SK-N-DZ (cell line): ENCODE measurements at regions not wholly inside any gene's neighbourhood (a gene's known extent, or its start where the extent isn't known, plus 50 kb on each side); places are given as distances from the start of the nearest gene placed in this dataset.
"Not testable (repeated sequence)": the region's sequence is repeated elsewhere in the genome, so short reads cannot be mapped to it uniquely, and the experiment has no call there.

ENCODE experiments used
- DNase-seq: peaks from one replicate; pipeline ENCODE4 v3.0.0-alpha.2; 2015; ENCODE audit warnings: low spot score

DNA sequence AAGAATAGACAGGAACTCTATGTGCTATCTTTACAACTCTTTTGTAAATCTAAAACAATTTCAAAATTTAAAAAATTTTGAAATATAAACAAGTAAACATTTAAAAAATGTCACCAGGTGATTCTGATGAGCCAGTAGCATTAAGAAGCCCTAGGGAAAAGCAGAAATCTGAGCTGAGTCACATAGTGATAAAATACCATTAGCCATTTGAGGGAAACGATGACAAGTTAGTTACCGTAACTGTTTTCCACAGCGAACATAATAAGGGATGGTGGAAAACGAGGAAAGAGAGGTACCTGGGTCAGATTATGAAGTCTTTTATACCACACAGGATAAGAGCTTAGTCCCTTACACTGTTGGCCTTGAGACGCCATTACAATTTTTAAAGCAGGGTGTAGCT lies 55.5 kb downstream of the PRR15 start:
- no peak for DNase-seq

DNA sequence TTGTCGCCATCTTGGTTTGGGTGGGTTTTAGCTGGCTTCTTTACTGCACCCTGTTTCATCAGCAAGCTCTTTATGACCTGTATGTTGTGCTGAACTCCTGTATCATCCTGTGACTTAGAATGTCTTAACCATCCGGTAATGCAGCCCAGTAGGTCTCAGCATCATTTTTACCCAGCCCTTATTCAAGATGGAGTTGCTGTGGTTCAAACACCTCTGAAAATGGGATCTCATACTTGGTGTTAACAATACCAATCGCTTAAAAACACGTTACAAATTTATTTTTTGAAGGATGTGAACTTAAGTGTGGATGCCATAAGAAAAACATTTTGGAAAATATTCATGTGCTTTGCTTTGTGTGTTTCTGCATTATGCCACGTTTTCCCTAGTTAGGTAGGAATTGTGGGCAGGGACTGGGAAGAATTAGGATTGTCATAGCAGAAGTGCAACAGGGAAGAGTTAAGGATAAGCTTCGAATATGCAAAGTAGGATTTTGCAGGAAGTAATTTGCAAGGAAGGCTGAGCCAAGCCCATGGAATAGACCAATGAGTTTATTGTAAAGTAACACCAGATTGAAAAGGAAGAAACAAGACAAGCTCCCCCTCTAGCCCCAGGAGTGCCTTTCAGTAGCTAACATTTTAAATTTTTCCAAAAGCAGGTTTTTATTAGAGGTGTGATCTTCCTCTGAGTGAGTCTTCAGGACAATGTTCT lies 56.4 kb downstream of the PRR15 start:
- DNase-seq = no peak

DNA sequence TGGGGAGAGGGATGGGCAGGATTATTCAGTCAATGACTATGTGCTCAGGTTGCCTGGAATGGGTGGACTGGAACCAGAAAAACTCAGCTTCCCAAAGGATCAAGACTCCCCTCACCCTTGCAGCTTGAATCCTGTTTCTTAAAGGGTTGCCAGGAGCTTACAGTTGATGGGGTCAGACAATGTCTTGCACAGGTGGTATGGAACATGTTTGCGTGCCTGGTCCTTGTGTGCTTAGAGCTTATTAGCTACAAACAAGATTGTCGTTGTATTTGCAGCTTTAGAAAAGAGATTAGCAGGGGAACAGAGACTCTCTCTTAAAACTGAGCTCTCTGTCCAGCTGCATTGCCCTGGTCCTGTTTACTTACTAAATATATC lies 56.9 kb downstream of the PRR15 start:
- no peak for DNase-seq

DNA sequence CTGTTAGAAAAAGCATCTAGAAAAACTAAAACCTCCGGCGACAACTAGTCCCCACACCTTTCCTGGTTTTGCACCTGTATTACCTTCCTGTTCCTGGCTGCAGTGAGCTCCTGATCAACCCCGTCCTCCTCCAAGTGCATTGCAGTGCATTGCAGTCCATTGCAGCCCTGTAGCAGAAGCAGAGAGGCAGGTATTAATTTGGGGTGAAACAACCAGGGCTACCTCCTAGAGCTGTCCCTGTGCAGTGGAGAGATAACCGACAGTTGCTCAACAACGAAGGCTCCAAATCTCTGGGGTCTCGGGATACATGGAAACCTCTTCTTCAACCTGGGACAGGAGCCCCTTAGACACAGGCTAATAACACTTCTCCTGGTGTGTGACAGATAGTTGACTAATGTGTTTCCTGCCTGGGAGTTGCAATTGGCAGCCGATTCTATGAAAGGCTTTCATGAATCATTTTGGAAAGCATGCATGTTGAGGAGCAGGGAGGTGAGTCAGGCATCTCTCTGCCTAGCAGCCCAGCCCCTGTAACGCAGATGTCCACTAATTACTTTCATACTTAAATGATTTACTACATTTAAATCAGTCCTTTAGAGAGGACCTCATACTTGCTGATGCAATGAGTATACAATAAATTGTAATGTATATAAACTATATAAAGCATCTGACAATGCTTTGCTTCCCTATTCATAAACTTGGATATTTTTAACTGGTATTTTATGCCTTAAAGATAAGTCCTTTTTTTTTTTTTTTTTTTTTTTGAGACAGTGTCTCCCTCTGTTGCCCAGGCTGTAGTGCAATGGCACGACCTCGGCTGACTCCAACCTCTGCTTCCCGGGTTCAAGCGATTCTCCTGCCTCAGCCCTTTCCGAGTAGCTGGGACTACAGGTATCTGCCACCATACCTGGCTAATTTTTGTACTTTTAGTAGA lies 59.0 kb downstream of the PRR15 start:
- DNase-seq = peak; percentile 26

DNA sequence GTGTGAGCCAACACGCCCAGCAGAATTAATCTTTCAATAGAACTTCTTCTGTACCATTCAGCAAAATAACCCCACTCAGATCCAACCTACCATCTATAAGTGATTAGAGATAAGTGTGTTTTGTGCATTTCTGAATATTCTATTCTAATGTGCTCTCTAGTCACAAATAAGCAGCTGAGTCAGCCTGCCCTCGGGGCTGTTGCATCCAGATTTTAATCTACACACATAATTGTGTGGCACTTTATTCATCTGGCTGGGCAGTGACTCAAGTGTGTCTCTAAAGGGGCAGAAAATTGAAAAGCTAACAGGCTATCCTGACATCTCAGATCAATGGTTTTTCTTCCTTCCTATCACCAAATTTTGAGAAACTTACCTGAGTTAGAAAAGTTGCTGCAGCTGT lies 60.3 kb downstream of the PRR15 start:
- DNase-seq = no peak

DNA sequence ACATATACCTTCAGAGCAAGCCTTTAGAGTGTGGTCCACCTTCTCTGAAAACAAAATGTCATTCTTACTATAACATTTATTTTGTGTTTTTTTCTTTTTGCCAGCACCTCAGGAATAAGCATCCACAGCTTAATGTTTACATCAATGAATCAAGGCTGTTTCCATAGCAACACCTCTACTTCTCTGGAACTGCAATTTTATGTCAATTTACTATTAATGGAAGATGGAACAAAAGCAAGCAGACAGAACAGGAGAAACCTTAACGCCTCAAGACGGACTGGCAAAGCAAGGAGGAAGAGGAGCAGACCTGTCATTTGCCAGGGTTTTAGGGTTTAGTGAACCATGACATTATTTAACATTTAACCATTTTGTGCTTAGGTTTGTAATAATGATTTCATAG lies 63.1 kb downstream of the PRR15 start:
- DNase-seq = no peak

DNA sequence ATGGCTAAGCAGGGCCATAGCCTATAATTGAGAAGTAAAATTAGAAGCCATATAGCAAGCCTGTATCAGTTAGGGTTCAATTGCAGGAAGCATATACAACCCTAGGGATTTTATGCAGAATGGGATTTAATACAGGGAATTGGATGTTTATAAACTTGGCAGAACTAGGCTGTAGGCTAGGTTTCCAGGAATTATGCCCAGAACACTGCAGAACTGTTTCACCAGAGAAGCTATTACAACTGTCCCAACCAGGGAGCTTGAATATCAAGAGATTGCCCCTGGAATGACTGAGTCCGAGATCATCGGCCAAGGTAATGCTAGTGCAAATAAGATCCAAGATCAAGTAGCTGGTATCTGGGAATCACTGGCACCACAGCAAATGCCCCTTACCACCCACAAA lies 64.0 kb downstream of the PRR15 start:
- DNase-seq = no peak

DNA sequence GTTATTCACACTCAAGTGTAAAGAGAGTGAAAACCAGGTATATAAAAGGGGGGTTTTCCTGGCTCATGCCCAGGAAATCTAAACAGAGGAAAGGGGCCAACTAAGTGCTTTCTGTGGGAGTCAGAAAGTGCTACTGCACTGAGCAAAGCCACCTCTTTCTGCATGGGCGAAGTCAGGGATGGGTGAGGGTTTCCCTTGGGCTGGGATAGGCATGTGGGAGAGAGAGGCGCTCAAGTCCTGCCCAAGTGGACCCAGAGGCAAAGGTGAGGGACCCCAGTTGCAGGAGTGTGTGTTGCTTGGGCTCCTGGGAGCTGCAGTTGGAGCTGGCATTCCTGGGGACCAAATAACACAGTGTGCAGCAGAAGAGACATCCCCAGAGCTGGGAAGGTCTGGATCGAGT lies 65.9 kb downstream of the PRR15 start:
- DNase-seq = no peak

DNA sequence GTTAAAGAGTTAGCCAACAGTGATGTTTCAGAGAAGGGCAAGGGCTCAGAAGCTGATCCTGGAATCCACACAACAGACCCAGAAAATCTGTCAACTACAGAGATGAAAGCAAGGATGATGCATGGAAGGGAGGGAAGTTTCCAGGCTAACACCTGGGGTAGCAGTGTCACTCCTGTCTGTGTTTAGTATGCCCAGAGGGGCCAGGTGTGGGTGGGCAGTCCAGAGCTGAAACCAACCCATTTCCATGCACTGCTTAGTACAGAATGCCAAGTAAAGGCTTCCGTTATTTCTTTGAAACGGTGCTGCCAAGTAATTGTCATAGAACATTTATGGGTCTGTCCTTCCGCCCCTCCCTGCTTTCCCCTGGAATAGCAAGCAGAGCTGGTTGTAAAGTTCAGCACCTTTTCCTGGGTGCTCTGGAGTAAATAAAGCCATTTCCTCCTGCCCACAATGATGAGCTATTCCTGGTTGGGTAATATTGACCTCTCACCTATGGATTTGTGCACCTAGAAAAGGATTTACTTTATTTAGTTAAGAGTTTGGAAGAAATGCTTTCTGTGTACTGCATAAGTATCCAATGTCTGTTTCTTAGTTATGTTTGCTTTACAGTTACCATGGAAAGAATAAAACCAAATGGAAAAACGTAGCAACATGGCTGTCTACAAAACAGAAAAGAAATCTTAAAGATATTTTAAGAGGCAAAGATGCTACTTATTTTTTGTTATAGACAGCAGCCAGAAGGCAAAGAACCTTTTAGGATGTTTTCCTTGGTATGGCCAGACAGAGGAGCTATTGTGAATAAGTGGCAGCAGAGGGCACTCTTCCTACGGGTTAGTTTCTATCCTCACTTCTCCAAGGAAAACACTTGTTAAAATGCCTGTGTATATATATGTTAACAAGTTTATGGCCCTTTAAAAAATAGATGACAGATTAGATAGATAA lies 71.7 kb downstream of the PRR15 start:
- peak; percentile 56 for DNase-seq

DNA sequence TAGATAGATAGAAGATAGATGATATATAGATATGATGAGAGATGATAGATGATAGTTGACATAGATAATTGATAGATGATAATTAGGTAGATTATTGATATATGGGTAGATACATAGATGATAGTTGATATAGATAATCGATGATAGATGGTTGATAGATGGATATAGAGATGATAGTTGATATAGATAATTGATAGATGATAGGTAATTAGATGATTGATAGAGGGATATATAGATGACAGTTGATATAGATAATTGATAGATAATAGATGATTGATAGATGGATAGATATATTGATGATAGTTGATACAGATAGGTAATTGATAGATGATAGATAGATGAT lies 72.3 kb downstream of the PRR15 start:
- no peak for DNase-seq

DNA sequence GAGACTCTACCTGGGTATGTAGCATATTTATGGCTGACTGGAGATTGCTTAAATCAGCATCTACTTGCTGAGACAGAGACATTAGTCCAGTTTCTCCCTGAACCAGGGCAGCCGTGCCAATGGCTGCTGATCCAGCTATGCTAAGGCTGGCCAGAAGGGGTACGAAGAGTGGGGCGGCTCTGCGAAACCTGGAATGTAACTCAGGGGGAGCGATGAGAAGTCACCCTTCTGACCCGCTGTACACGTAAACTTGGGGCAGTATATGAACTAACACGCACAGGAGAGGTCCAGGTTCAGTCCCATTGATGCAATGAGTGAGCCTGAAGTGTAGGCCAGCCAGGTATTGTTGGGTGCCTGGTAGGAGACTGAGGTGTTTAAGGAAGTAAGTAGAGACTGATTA lies 73.7 kb downstream of the PRR15 start:
- no peak for DNase-seq

DNA sequence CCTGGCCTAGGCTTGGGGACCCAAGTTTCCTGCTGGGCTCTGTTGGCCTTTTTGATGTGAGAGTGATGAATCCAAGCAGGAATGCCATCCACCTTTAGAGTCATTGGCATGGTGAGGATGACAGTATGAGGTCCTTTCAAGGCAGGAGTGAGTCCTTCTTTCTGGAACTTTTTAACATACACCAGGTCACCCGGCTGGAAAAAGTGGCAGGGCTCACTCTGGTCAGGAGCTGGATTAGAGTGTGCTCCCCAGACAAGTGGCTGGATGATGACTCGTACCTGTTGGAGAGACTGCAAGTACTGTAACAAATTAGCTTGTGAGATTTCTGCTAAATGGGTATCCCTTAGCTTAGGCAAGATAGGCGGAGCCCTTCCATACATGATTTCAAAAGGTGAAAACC lies 75.2 kb downstream of the PRR15 start:
- not testable (repeated sequence) for DNase-seq

DNA sequence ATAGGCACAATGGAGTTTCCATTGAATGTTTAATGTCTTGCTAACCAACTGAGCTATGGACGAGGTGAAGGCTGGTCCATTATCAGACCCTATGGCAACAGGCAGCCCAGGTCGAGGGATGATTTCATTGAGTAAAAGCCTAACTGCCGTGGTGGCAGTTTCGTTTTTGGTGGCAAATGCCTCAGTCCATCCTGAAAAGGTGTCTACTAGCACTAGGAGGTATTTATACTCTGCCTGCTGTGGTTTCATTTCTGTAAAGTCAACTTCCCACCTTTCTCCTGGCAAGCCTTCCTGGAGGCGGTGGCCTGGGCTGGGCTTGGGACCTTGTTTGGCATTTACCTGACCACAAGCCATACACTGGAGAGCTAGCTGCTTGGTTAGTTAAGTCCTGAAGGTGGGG lies 75.8 kb downstream of the PRR15 start:
- DNase-seq = no peak

DNA sequence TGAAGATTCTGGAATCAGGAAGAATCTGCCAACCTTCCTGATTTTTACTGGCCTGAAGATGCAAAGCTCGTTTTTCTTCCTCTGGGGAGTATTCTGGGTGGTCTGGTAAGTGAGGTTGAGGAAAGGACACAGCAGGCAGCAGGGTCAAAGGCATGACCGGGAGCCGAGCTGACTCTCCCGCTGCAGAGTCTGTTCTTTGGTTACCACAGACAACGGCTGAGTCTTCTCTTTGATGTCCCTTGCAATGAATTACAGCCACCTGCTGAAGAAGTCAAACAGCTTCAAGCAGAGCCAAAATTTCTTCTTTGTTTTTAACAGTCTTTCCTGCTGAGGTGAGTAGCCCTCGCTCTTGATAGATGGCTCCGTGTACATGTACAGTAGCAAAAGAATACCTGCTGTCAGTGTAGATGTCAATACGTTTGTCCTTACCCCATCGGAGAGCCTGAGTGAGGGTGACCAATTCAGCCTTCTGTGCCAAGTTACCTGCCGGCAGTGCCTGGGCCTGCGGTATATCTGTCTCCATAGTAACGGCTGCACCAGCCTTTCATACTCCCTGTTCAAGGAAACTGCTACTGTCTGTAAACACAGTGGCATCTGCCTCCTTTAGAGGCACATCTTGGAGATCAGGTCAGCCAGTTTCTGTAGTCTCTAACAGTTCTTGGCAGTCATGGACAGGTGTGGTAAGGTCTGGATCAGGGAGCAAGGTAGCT lies 76.4 kb downstream of the PRR15 start:
- DNase-seq = no peak

DNA sequence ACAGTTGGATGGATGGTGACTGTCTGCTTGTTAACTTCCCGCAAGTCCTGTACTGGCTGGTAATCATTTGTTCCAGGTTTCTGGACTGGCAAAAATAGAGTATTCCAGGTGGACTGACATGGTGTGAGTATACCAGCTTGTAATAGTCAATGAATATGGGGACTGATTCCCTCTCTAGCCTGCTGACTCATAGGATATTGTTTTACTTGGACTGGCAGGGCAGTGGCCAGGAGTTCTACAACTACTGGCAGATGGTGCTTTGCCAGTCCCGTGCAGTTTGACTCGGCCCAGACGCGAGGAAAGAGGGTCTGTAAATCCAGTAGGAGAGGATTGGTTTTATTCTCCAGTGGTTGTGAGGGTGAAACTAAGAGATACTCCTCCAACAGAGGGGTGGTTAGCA lies 78.0 kb downstream of the PRR15 start:
- no peak for DNase-seq

DNA sequence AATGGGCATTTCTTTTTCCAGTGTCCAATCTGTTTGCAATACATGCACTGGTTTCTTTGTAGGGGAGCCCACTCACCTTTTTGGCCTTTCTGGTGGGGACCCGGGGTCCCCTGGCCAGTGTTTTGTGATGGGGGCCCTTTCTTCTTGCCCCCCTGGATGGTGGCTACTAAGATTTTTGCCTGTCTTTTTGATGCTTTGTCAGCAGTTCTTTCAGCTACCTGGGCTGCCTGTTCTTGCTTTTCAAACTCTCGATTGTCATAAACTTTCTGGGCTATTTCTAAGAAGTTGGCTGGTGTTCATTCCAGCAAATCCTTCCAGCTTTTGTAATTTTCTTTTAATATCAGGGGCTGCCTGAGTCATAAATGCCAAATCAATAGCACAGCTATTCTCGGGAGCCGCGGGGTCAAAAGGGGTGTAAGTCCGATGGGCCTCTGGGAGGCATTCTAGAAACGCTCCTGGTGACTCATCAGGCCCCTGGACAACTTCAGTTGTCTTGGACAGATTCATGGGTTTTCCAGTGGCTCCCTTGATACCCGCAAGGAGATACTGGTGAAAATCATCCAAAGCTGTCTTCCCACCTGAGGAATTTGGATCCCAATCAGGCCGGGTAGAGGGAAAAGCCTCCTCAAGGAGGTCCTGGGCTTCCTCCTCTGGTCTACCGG lies 79.0 kb downstream of the PRR15 start:
- DNase-seq = no peak

DNA sequence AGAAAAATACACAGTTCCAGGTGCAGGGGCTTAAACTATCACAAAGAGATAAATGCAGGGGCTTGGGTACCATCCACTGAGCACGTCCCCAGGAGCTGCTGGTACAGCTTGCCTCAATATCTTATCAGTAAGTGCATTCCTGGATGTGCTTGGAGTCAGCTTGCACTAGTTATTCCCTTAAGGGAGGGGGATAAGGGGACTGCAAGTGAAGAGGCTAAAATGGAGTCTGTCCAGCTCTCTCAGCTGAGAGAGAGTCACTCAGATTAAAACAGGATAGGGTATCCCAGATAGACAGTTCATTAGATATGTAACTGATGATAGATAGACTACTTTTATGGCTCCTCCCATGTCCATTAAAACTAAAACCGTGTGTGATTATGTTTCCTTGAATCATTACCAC lies 82.5 kb downstream of the PRR15 start:
- DNase-seq = not testable (repeated sequence)

DNA sequence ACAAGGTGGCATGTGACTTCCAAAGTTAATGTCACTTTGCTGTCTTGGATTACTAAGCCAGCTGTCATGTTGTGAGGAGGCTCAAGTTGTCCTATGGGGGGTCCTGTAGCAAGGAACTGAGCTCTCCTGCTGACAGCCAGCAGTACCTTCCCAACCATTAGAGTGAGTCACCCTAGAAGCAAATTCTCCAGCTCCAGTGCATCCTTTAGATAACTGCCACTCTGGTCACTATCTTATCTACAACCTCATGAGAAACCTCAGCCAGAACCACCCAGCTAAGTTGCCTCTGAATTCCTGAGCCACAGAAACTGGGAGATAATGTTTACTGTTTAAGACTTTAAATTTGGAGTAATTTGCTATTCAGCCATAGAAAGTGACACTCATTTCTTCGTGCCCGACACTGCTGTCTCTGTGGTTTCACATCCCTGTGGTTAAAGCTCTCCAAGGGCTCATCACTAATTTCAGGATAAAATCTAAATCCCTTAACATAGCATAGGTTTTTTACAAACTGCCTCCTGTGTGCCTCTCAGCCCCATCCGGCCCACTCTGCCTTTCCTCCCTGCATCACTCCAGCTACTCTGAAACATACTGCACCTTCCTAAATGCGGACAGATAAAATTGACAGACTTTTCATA lies 83.5 kb downstream of the PRR15 start:
- no peak for DNase-seq

DNA sequence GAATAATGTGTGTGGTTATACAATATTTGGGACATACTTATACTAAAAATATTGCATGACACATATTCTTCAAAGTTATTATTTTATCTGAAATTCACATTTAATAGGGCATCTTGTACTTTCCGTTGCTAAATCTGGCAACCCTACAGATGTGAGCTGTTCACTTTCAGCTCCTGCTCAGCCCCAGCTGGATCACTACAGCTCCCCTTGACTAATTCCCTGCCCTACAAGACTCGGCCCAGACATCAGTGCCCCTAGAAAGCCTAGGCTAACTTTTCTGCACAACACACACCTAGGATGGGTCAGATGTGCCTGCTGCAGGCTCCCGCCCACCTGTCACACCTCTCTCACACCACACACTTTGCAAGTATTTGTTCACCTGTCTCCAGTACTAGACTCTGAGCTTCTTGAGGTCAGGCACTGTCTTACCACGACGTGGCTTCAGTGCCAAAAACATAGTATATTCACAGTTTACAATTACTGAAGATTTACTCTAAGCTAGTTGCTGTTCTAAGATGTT lies 84.1 kb downstream of the PRR15 start:
- not testable (repeated sequence) for DNase-seq
